T-helper 1 cell (primary cell): ENCODE measurements at regions not wholly inside any gene's neighbourhood (a gene's known extent, or its start where the extent isn't known, plus 50 kb on each side); places are given as distances from the start of the nearest gene placed in this dataset.

ENCODE experiments used
- DNase-seq, 5 donors: peaks; one replicate each; pipeline ENCODE4 v3.0.0-alpha.2; 2012 to 2020

- no peak for DNase-seq
Measured at GRCh38 chr17:62913991-62914570, 52.0 kb upstream of the TANC2 start.

GRCh38 chr17:62912363-62912762 is 53.7 kb upstream of the TANC2 start:
- no peak for DNase-seq

GRCh38 chr17:62911114-62911513 is 54.9 kb upstream of the TANC2 start:
- no peak for DNase-seq

- DNase-seq: no peak
Measured at GRCh38 chr17:62910277-62910676, 55.8 kb upstream of the TANC2 start.

GRCh38 chr17:62907961-62908360 is 58.1 kb upstream of the TANC2 start:
- DNase-seq: no peak

GRCh38 chr17:62906881-62907280 is 59.2 kb upstream of the TANC2 start:
- no peak for DNase-seq

- no peak for DNase-seq
Measured at GRCh38 chr17:62905233-62905632, 60.8 kb upstream of the TANC2 start.

- DNase-seq: no peak
Measured at GRCh38 chr17:62902531-62903220, 63.4 kb upstream of the TANC2 start.

- DNase-seq: no peak
Measured at GRCh38 chr17:62901544-62901943, 64.5 kb upstream of the TANC2 start.

- DNase-seq: no peak
Measured at GRCh38 chr17:62900096-62900495, 65.9 kb upstream of the TANC2 start.

GRCh38 chr17:62899361-62899760 is 66.7 kb upstream of the TANC2 start:
- no peak for DNase-seq

- DNase-seq: no peak
Measured at GRCh38 chr17:62898239-62898864, 67.7 kb upstream of the TANC2 start.

GRCh38 chr17:62897706-62898105 is 68.3 kb upstream of the TANC2 start:
- no peak for DNase-seq

- no peak for DNase-seq
Measured at GRCh38 chr17:62895320-62896301, 70.4 kb upstream of the TANC2 start.

- peak in 1 of 5 donors; percentile 52 for DNase-seq
Measured at GRCh38 chr17:62892870-62893338, 73.1 kb upstream of the TANC2 start.

GRCh38 chr17:62892061-62892675 is 73.9 kb upstream of the TANC2 start:
- no peak for DNase-seq

GRCh38 chr17:62891659-62892058 is 74.4 kb upstream of the TANC2 start:
- DNase-seq: no peak

GRCh38 chr17:62888765-62889164 is 77.3 kb upstream of the TANC2 start:
- no peak for DNase-seq

- no peak for DNase-seq
Measured at GRCh38 chr17:62888148-62888547, 77.9 kb upstream of the TANC2 start.

- no peak for DNase-seq
Measured at GRCh38 chr17:62887437-62887836, 78.6 kb upstream of the TANC2 start.

- no peak for DNase-seq
Measured at GRCh38 chr17:62884781-62885180, 76.7 kb upstream of the MARCHF10 start.

GRCh38 chr17:62882878-62883277 is 74.8 kb upstream of the MARCHF10 start:
- peak in 1 of 5 donors; percentile 33 for DNase-seq
